NCI-H2227 (cell line): ENCODE measurements at regions not wholly inside any gene's neighbourhood (a gene's known extent, or its start where the extent isn't known, plus 50 kb on each side); places are given as distances from the start of the nearest gene placed in this dataset.

Experiments
- DNase-seq: peaks from one replicate; lab custom pipeline; 2025; ENCODE audit not compliant: unreplicated experiment; lab: John Stamatoyannopoulos, UW

GRCh38 chr15:46682969-46683791, 1034.1 kb upstream of the SEMA6D start:
- no peak for DNase-seq

- no peak for DNase-seq
Measured at GRCh38 chr15:46685096-46685495, 1032.2 kb upstream of the SEMA6D start.

DNA sequence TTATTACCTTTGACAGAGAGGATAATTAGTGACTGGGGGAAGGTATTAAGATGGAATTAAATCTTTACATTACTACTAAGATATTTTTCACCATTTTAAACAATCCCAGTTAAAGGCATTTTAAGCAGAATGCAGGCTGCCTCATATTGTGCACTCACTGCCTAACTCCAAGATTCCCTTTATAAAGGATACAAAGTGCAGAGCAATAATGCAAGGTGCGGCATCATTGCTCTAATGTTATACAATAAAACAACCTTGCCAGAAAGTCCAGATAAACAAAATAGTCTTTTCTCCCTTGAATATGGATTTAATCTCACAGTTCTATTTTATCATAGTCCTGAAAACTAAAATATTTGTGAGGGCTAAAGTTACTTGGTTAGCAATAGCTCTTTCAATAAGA, 1031.6 kb upstream of the SEMA6D start:
- no peak for DNase-seq

- DNase-seq = no peak
Measured at GRCh38 chr15:46696281-46696680, 1021.0 kb upstream of the SEMA6D start.

DNA sequence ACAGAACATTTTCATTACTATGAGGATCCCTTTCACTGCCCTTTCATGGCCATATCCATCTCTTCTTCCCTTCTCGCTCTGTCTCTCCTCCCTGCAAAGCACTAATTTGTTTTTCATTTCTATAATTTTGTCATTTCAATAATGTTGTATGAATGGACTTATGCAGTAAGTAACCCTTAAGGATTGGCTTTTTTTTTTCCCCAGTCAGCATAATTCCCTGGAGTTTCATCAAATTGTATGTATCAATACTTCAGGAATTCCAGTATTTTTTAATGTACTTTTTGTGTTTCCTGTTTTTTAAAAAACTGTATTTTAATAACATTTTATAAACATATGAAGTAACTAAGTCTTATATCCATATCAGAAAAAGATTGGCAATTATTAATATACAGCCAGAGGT, 1016.0 kb upstream of the SEMA6D start:
- no peak for DNase-seq

DNA sequence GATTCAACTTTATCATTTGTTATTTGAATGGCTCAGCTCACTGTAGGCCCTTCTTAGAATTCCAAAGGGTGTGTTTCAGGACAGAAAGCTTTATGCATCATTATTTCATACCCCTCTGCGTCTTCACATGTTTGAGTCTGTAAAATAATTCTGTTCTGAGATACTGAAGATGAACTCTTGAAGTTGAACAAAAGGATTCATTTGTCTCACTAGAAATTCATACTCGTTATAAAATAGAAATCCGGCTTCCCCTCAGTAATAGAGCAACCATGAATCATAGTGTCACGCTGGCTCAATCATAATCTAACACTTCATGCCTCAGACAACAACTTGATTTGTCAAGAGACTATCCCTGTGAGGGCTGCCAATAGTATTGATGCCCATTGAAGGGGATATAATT, 1015.4 kb upstream of the SEMA6D start:
- no peak for DNase-seq

- no peak for DNase-seq
Measured at GRCh38 chr15:46703020-46703861, 1014.1 kb upstream of the SEMA6D start.

DNA sequence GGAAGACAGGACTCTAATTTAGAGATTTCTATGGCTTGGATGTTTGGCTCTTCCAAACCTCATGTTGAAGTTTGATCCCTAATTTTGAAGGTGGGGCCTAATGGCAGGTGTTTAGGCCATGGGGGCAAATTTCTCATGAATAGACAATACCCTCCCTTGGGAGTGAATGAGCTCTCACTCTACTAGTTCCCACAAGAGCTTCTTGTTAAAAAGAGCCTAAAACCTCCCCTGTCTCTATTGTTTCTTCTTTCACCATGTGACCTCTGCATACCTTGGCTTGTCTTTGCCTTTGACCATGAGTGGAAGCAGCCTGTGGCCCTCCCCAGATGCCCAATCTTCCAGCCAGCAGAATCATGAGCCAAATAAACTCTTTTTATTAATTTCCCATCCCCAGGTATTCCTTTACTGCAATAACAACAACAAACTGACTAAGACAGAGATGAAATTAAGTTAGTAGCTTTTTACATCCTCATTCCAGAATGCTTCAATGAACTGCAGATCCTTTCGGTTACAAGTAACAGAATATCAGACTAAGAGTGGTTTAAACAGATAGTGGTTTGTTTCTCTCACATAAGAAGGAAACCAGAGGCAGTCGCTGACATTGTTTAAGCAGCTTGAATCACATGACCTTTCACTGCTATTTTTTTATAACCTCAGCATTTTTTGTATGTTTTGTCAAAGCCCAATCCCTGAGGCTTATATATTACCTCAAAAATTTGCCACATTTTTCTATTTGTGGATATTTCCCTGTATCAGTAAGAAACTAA, 1013.3 kb upstream of the SEMA6D start:
- DNase-seq = no peak

- DNase-seq = no peak
Measured at GRCh38 chr15:46707452-46707851, 1009.9 kb upstream of the SEMA6D start.

GRCh38 chr15:46708226-46708625, 1009.1 kb upstream of the SEMA6D start:
- DNase-seq = no peak

- DNase-seq = no peak
Measured at GRCh38 chr15:46709460-46710083, 1007.7 kb upstream of the SEMA6D start.

DNA sequence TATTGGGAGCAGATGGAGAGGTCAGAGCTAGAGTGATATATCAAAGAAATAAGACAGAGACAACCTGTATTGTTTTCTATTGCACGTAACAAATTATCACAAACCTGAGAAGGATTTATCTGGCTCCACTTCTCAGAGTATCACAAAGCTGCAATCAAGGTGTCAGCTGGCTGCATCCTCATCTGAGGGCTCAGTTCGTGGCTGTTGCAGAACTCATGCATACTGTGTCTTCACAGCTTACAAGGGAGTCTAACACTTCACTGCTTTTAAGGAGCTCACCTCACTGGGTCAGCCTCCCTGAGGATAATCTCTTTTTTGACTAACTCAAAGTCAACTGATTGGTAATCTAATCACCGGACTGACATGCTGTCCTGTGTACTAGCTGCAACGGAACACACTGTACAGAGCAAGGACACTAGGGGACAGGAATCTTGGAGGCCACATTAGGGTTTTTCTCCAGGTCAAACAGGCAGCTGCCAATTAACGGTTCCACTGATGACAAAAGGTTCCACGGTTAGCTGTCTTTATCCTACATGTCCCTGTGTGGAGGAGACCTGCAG, 1006.8 kb upstream of the SEMA6D start:
- DNase-seq = no peak

DNA sequence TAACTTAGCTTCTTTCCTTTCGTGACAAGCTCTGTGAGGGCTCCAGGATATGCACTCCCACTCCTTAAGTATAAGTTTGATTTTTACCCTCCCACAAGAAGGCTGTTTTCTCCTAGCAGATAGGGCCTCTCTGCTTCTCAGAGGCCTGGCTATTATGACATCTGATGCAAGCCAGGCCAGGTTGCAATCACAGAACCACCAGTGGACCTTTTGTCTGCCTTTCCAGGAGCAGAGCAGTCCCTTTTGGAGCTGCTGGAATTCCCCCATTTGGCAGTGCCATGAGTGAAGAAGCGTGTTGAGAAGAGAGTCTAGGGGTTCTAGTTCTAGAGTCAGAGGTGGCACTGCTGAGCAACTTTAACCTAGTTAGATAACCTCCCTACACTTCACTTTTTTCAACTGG, 1004.3 kb upstream of the SEMA6D start:
- no peak for DNase-seq

DNA sequence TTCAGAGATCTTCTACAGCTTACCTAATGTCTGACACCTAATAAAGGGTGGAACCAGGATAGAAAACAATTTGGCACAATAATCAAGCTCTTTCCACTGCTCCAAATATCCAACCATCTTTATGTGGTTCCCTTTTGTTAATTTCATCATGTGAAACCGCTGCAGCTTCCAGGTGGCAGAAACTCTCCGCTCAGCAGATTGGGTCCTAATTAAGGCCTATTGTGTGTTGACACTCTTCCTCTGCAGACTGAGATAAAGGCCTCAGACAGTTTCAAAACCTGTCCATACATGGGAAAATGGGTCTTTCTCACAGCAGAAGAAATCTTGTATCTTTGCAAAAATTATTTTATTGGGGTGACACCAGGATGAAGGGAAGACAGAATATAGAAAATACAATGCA, 1002.4 kb upstream of the SEMA6D start:
- DNase-seq = no peak

GRCh38 chr15:46723308-46723707, 994.0 kb upstream of the SEMA6D start:
- DNase-seq = no peak

- DNase-seq = no peak
Measured at GRCh38 chr15:46732060-46732459, 985.2 kb upstream of the SEMA6D start.

DNA sequence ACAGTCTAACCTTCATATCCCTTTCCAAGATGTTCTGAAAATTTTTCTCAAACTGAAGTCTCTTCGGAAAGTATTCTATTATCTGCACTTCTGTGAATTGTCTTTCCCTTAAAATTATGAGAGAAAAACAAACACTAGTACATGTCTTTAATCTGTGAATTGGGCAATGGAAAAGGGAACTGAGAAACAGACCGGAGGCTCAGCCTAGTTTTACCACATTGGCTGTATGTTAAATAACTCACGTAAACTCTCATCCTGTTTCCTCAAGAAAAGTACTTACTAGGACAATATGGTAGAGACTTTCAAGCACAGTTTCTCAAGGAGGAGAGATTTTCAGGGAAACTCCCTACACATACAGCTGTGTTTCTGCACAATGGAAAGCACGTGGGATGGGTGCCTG, 982.2 kb upstream of the SEMA6D start:
- DNase-seq = no peak

GRCh38 chr15:46751303-46751702, 966.0 kb upstream of the SEMA6D start:
- no peak for DNase-seq

DNA sequence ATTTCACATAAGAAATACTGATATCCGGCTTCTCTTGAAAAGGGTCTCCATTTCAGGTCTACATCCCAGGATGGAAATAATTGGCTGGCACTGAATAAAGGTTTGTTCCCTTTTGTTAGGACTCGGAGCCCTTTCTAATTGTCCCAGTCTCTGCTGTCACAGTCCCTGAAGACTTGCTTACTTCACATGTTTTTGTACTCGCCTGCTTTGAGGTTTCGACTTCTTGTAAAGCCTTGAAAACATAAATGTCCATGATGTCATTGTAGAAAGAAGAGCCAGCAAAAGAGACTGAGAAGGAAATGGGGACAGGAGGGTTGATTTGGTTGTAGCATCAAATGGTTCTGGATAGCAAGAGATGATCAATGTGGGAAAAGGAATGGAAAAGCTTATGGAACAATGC, 963.4 kb upstream of the SEMA6D start:
- DNase-seq = no peak

GRCh38 chr15:46763091-46763490, 954.2 kb upstream of the SEMA6D start:
- no peak for DNase-seq

DNA sequence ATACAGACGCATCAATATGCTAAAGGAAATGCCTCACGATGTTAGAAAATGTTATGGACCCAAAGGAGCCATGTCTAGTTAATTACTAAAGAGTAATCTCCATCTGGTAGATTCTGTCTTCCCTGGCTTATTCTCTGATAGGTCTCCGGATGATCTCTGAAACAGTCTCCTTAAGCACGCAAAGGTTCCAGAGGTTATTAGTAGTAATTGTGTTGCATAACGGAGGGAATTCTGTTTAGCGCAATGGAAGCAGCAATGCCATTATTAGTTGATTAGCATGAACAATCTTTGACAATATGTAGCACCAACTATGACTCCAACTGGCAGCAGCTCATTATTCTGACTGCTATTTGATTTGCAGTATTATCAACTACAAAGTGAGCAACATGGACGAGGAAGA, 952.5 kb upstream of the SEMA6D start:
- DNase-seq = no peak
